ENCODE measurements at regions not wholly inside any gene's neighbourhood (a gene's known extent, or its start where the extent isn't known, plus 50 kb on each side); places are given as distances from the start of the nearest gene placed in this dataset.
A peak's percentile ranks its signal among the peaks of the same experiment; 100 is the strongest.

DNA sequence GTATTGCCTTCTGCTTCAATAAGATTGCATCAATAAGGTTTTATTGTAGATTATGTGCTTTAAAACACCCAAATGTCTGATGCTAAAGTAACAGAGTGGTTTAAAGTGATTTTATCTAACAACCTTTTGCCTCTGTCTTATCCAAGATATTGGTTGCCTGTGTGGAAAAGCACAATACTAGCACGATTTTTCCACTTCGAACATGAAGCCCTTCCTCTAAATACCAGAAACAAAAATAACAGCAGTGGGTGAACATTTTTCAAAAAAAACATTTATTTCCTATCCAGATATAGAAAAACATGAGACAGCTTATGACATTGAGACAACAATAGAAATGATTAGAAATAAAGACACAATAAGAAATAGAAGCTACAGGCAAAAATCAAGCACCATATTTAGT, 59.5 kb upstream of the MDFIC start:
- H3K9me3 ChIP-seq (ENCODE audit: low read depth, low read length, poor library complexity, severe bottlenecking), result no peaks in the 10 kb centered on the region
- no TSS peak for BruUV-seq (replicated peaks)
- DNase-seq (ENCODE audit: low spot score), result no peak
- no peaks in the 10 kb centered on the region for H3K4me1 ChIP-seq (ENCODE audit: insufficient read depth, low read length, poor library complexity, severe bottlenecking)
- H3K27me3 ChIP-seq (replicated peaks; ENCODE audit: insufficient read depth, low read depth, low read length, poor library complexity), result no peaks in the 10 kb centered on the region
- H3K27ac ChIP-seq (ENCODE audit: low read depth, low read length, poor library complexity, severe bottlenecking), result no peak overlapping the region
- CTCF ChIA-PET, result no interaction called here
- intact Hi-C loops (cut with micrococcal nuclease; ENCODE audit: unreplicated experiment), result loop anchor here (10.0 kb wide), 3 partner anchors 352 to 992 kb away; no protein-coding TSS in a partner anchor
- no peak overlapping the region for H3K4me3 ChIP-seq (ENCODE audit: low read depth, low read length, poor library complexity, severe bottlenecking)
- H3K36me3 ChIP-seq (ENCODE audit: insufficient read depth, low read length, poor library complexity, severe bottlenecking), result no peaks in the 10 kb centered on the region
- POLR2A ChIA-PET (ENCODE audit: low non-redundant PET), result interaction anchor here (0.7 kb wide), 1 partner anchor 817 kb away, joined by 3 read pairs; no protein-coding TSS in a partner anchor
- TF ChIP-seq EZH2 (IDR thresholded peaks at IDR 0.05; ENCODE audit: borderline replicate concordance, low read depth, low read length, poor library complexity, severe bottlenecking), result no peak
- TF ChIP-seq, protein P1, sequence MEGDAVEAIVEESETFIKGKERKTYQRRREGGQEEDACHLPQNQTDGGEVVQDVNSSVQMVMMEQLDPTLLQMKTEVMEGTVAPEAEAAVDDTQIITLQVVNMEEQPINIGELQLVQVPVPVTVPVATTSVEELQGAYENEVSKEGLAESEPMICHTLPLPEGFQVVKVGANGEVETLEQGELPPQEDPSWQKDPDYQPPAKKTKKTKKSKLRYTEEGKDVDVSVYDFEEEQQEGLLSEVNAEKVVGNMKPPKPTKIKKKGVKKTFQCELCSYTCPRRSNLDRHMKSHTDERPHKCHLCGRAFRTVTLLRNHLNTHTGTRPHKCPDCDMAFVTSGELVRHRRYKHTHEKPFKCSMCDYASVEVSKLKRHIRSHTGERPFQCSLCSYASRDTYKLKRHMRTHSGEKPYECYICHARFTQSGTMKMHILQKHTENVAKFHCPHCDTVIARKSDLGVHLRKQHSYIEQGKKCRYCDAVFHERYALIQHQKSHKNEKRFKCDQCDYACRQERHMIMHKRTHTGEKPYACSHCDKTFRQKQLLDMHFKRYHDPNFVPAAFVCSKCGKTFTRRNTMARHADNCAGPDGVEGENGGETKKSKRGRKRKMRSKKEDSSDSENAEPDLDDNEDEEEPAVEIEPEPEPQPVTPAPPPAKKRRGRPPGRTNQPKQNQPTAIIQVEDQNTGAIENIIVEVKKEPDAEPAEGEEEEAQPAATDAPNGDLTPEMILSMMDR (conservative IDR thresholded peaks at IDR 0.05; ENCODE audit: low read depth, low read length), result no peak

DNA sequence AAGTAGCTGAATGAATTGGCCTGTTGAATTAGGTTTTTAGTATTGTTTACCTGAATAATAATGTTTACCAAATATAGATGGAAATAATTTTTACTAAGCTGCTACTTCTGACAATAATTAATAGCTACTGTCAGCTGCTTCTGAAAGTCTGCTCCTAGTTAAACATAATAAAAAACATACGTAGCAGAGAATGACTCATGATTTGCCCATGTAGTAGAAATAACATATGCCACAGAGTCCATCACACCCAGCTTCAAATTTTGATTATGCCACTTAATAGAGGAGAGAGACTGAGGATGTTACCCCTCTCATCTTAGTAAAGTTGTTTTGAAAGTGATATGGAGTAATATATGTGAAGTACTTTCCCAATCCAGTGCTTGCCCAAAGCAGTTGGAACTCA, 57.6 kb upstream of the MDFIC start:
- H3K27me3 ChIP-seq (replicated peaks; ENCODE audit: insufficient read depth, low read depth, low read length, poor library complexity), result no peaks in the 10 kb centered on the region
- H3K9me3 ChIP-seq (ENCODE audit: low read depth, low read length, poor library complexity, severe bottlenecking), result no peaks in the 10 kb centered on the region
- DNase-seq (ENCODE audit: low spot score), result peak; percentile 23
- CTCF ChIA-PET, result no interaction called here
- POLR2A ChIA-PET (ENCODE audit: low non-redundant PET), result interaction anchor here (0.7 kb wide), 1 partner anchor 26 kb away, joined by 3 read pairs; no protein-coding TSS in a partner anchor
- no TSS peak for BruUV-seq (replicated peaks)
- TF ChIP-seq, protein P1 (conservative IDR thresholded peaks at IDR 0.05; ENCODE audit: low read depth, low read length), result no peak
- no peak for TF ChIP-seq EZH2 (IDR thresholded peaks at IDR 0.05; ENCODE audit: borderline replicate concordance, low read depth, low read length, poor library complexity, severe bottlenecking)
- intact Hi-C loops (cut with micrococcal nuclease; ENCODE audit: unreplicated experiment), result loop anchor here (10.0 kb wide), 3 partner anchors 351 to 991 kb away; no protein-coding TSS in a partner anchor
- H3K36me3 ChIP-seq (ENCODE audit: insufficient read depth, low read length, poor library complexity, severe bottlenecking), result no peaks in the 10 kb centered on the region
- no peak overlapping the region for H3K27ac ChIP-seq (ENCODE audit: low read depth, low read length, poor library complexity, severe bottlenecking)
- H3K4me3 ChIP-seq (ENCODE audit: low read depth, low read length, poor library complexity, severe bottlenecking), result no peak overlapping the region
- H3K4me1 ChIP-seq (ENCODE audit: insufficient read depth, low read length, poor library complexity, severe bottlenecking), result no peaks in the 10 kb centered on the region

DNA sequence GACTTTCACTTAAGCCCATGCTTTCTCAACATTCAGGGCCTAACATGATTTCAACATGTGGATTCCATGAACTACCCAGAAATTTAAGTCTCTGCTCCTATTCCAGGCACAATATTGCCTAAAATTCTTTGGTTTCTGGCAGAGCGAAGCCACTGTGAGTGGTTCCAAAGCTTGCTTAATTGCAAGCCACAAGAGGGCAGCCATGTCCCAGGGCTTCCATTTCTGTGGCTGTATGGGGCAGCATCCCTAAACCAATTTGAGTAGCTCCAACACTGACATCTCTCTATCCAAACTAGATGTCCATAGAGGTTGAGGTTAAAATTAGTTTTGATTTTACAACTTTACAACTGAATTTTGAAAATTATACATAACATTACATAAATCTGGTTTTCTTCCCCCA, 56.3 kb upstream of the MDFIC start:
- CTCF ChIA-PET, result interaction anchor here (1.0 kb wide), 1 partner anchor 352 kb away, joined by 4 read pairs; no protein-coding TSS in a partner anchor
- Histone ChIP-seq H3K4me1 (ENCODE audit: insufficient read depth, low read length, poor library complexity, severe bottlenecking) (no peaks in the 10 kb centered on the region), H3K27me3 (replicated peaks; ENCODE audit: insufficient read depth, low read depth, low read length, poor library complexity) (no peaks in the 10 kb centered on the region), H3K4me3 (ENCODE audit: low read depth, low read length, poor library complexity, severe bottlenecking) (no peak overlapping the region), H3K36me3 (ENCODE audit: insufficient read depth, low read length, poor library complexity, severe bottlenecking) (no peaks in the 10 kb centered on the region), H3K9me3 (ENCODE audit: low read depth, low read length, poor library complexity, severe bottlenecking) (no peaks in the 10 kb centered on the region), H3K27ac (ENCODE audit: low read depth, low read length, poor library complexity, severe bottlenecking) (no peak overlapping the region)
- TF ChIP-seq, protein P1 (conservative IDR thresholded peaks at IDR 0.05; ENCODE audit: low read depth, low read length), result peak; percentile 73
- no peak for TF ChIP-seq EZH2 (IDR thresholded peaks at IDR 0.05; ENCODE audit: borderline replicate concordance, low read depth, low read length, poor library complexity, severe bottlenecking)
- POLR2A ChIA-PET (ENCODE audit: low non-redundant PET), result no interaction called here
- BruUV-seq (replicated peaks), result no TSS peak
- DNase-seq (ENCODE audit: low spot score), result peak; percentile 71
- intact Hi-C loops (cut with micrococcal nuclease; ENCODE audit: unreplicated experiment), result loop anchor here (5.0 to 10.0 kb wide), 5 partner anchors 349 to 989 kb away; no protein-coding TSS in a partner anchor

Measured in A673 (cell line).